Gastroesophageal sphincter (tissue), 4 donors: ENCODE measurements at regions not wholly inside any gene's neighbourhood (a gene's known extent, or its start where the extent isn't known, plus 50 kb on each side); places are given as distances from the start of the nearest gene placed in this dataset.

Experiments
- ATAC-seq: fragments of 150-250 bp; one replicate; pipeline ENCODE4 v1.9.1; 2016; ENCODE audit warnings: mild to moderate bottlenecking, moderate library complexity
- H3K27ac ChIP-seq, 4 donors: fragments of 200-600 bp; sonication (generic) in 3 of 4; 1 replicate in 3 of 4; 2 replicates in 1 of 4; pipeline ENCODE4 v1.5.1; 2016 to 2019
- H3K27me3 ChIP-seq: fragments of 200-600 bp; sonication (generic); one replicate; pipeline ENCODE4 v1.5.1; 2019
- H3K36me3 ChIP-seq, 2 donors: fragments of 200-600 bp; sonication (generic); one replicate each; pipeline ENCODE4 v1.5.1; 2019; ENCODE audit warnings: control low read depth in 1 of 2
- H3K4me1 ChIP-seq, 3 donors: fragments of 200-600 bp; sonication (generic); 1 replicate in 2 of 3; 2 replicates in 1 of 3; pipeline ENCODE4 v1.5.1; 2016 to 2019; ENCODE audit warnings: control low read depth in 2 of 3
- H3K4me3 ChIP-seq, 2 donors: fragments of 200-600 bp; sonication (generic); one replicate each; pipeline ENCODE4 v1.5.1; 2019; ENCODE audit warnings: mild to moderate bottlenecking in 1 of 2, moderate library complexity in 1 of 2
- H3K9me3 ChIP-seq, 3 donors: fragments of 200-600 bp; sonication (generic); one replicate each; pipeline ENCODE4 v1.5.1; 2017 to 2019; ENCODE audit warnings: control low read depth in 2 of 3
- CTCF ChIP-seq, 4 experiments: fragments of 200-600 bp in 2 of 4; fragments of 450-650 bp in 2 of 4; sonication (generic) in 1 of 4; IDR thresholded peaks; one replicate each; pipeline ENCODE4 v1.5.1; 2017 to 2019; ENCODE audit warnings: antibody characterized with exemption in 4 of 4, mild to moderate bottlenecking in 2 of 4, moderate library complexity in 2 of 4
- EP300 ChIP-seq: sonication (generic); formaldehyde crosslinking; IDR thresholded peaks from one replicate; pipeline ENCODE4 v1.6.1; 2017; ENCODE audit warnings: antibody characterized with exemption, mild to moderate bottlenecking
- POLR2A ChIP-seq, 2 donors: fragments of 450-650 bp; IDR thresholded peaks; one replicate each; pipeline ENCODE4 v1.6.1; 2017; ENCODE audit warnings: antibody characterized with exemption in 2 of 2, mild to moderate bottlenecking in 2 of 2, moderate library complexity in 1 of 2
- POLR2AphosphoS5 ChIP-seq: sonication (generic); formaldehyde crosslinking; IDR thresholded peaks from one replicate; pipeline ENCODE4 v1.6.1; 2017; ENCODE audit warnings: antibody characterized with exemption
- WGBS, 2 donors: methylation state at CpG; one replicate each; pipeline ENCODE4 v1.1.5; 2018; ENCODE audit warnings: low coverage in 1 of 2; 5-methylcytosine and 5-hydroxymethylcytosine counted together

- WGBS, 2 donors: 44 to 52% methylated on average over 1 of the region's 1 CpG
Observed at GRCh38 chr7:80047856-80048459, 86.7 kb upstream of the GNAI1 start.

GRCh38 chr7:80047032-80047431 lies 87.6 kb upstream of the GNAI1 start:
- ATAC-seq: no peak
- no peaks in the 10 kb centered on the region for H3K4me1 ChIP-seq
- WGBS, 2 donors: 52 to 77% methylated on average over 1 of the region's 1 CpG
- no peaks in the 10 kb centered on the region for H3K27me3 ChIP-seq
- H3K36me3 ChIP-seq: no peaks in the 10 kb centered on the region
- H3K9me3 ChIP-seq: no peaks in the 10 kb centered on the region
- H3K4me3 ChIP-seq: no peak overlapping the region
- no peak overlapping the region for H3K27ac ChIP-seq
- TF ChIP-seq POLR2A (IDR thresholded peaks at IDR 0.05) (no peak), CTCF (IDR thresholded peaks at IDR 0.05) (no peak), EP300 (no peak), POLR2AphosphoS5 (no peak)

More at GRCh38 chr7:80047856-80048459, 86.7 kb upstream of the GNAI1 start:
- Histone ChIP-seq H3K27ac (no peak overlapping the region), H3K4me3 (no peak overlapping the region), H3K27me3 (no peaks in the 10 kb centered on the region), H3K36me3 (no peaks in the 10 kb centered on the region), H3K9me3 (no peaks in the 10 kb centered on the region), H3K4me1 (no peaks in the 10 kb centered on the region)
- TF ChIP-seq POLR2AphosphoS5 (no peak), EP300 (no peak), POLR2A (IDR thresholded peaks at IDR 0.05) (no peak), CTCF (IDR thresholded peaks at IDR 0.05) (no peak)
- ATAC-seq: no peak

- 89% methylated on average over 3 of the region's 4 CpGs; no CpG with 5 or more reads in 1 of the 2 donors for WGBS, 2 donors
- TF ChIP-seq EP300 (no peak), CTCF (IDR thresholded peaks at IDR 0.05) (no peak), POLR2A (IDR thresholded peaks at IDR 0.05) (no peak), POLR2AphosphoS5 (no peak)
Observed at GRCh38 chr7:80044796-80045195, 89.8 kb upstream of the GNAI1 start.

GRCh38 chr7:80040752-80041151 lies 93.9 kb upstream of the GNAI1 start:
- Histone ChIP-seq H3K4me1 (no peaks in the 10 kb centered on the region), H3K9me3 (no peaks in the 10 kb centered on the region), H3K36me3 (no peaks in the 10 kb centered on the region), H3K27me3 (no peaks in the 10 kb centered on the region), H3K27ac (no peak overlapping the region), H3K4me3 (no peak overlapping the region)
- no peak for ATAC-seq
- WGBS, 2 donors: 68% methylated on average over 3 of the region's 3 CpGs
- no peak for TF ChIP-seq CTCF (IDR thresholded peaks at IDR 0.05)
- no peak for TF ChIP-seq POLR2A (IDR thresholded peaks at IDR 0.05)
- no peak for TF ChIP-seq POLR2AphosphoS5
- no peak for TF ChIP-seq EP300

More at GRCh38 chr7:80044796-80045195, 89.8 kb upstream of the GNAI1 start:
- H3K27me3 ChIP-seq: no peaks in the 10 kb centered on the region
- H3K36me3 ChIP-seq: no peaks in the 10 kb centered on the region
- H3K4me1 ChIP-seq: no peaks in the 10 kb centered on the region
- no peak for ATAC-seq
- no peak overlapping the region for H3K27ac ChIP-seq
- H3K4me3 ChIP-seq: no peak overlapping the region
- no peaks in the 10 kb centered on the region for H3K9me3 ChIP-seq

GRCh38 chr7:80040335-80040734 lies 94.3 kb upstream of the GNAI1 start:
- Histone ChIP-seq H3K4me1 (no peaks in the 10 kb centered on the region), H3K27ac (no peak overlapping the region), H3K4me3 (no peak overlapping the region), H3K9me3 (no peaks in the 10 kb centered on the region), H3K27me3 (no peaks in the 10 kb centered on the region), H3K36me3 (no peaks in the 10 kb centered on the region)
- no peak for ATAC-seq
- no peak for TF ChIP-seq EP300
- TF ChIP-seq POLR2AphosphoS5: no peak
- TF ChIP-seq POLR2A (IDR thresholded peaks at IDR 0.05): no peak
- no peak for TF ChIP-seq CTCF (IDR thresholded peaks at IDR 0.05)
- WGBS, 2 donors: 85 to 92% methylated on average over 2 of the region's 2 CpGs
